Stomach (tissue), 4 donors: ENCODE measurements at regions not wholly inside any gene's neighbourhood (a gene's known extent, or its start where the extent isn't known, plus 50 kb on each side); places are given as distances from the start of the nearest gene placed in this dataset.

Source experiments
- EP300 ChIP-seq: sonication (generic); formaldehyde crosslinking; IDR thresholded peaks from one replicate; pipeline ENCODE4 v1.6.1; 2017; ENCODE audit warnings: antibody characterized with exemption
- POLR2A ChIP-seq, 4 donors: fragments of 450-650 bp; IDR thresholded peaks; one replicate each; pipeline ENCODE4 v1.6.1; 2016; ENCODE audit warnings: antibody characterized with exemption in 4 of 4, control low read depth in 2 of 4, mild to moderate bottlenecking in 1 of 4, moderate library complexity in 1 of 4
- POLR2AphosphoS5 ChIP-seq, 3 donors: sonication (generic); formaldehyde crosslinking; IDR thresholded peaks; one replicate each; pipeline ENCODE4 v1.6.1; 2016; ENCODE audit warnings: antibody characterized with exemption in 3 of 3
- TF ChIP-seq, protein P1 (sequence below), 7 experiments: fragments of 450-650 bp in 4 of 7; fragments of 200-600 bp in 3 of 7; sonication (generic) in 3 of 7; IDR thresholded peaks; one replicate each; pipeline ENCODE4 v1.5.1; 2016 to 2019; ENCODE audit warnings: antibody characterized with exemption in 7 of 7, control low read depth in 2 of 7, mild to moderate bottlenecking in 1 of 7

GRCh38 chr1:234732671-234733390 lies 122.9 kb upstream of the IRF2BP2 start:
- TF ChIP-seq EP300, result no peak
- TF ChIP-seq POLR2A (IDR thresholded peaks at IDR 0.05), result no peak
- TF ChIP-seq, protein P1, sequence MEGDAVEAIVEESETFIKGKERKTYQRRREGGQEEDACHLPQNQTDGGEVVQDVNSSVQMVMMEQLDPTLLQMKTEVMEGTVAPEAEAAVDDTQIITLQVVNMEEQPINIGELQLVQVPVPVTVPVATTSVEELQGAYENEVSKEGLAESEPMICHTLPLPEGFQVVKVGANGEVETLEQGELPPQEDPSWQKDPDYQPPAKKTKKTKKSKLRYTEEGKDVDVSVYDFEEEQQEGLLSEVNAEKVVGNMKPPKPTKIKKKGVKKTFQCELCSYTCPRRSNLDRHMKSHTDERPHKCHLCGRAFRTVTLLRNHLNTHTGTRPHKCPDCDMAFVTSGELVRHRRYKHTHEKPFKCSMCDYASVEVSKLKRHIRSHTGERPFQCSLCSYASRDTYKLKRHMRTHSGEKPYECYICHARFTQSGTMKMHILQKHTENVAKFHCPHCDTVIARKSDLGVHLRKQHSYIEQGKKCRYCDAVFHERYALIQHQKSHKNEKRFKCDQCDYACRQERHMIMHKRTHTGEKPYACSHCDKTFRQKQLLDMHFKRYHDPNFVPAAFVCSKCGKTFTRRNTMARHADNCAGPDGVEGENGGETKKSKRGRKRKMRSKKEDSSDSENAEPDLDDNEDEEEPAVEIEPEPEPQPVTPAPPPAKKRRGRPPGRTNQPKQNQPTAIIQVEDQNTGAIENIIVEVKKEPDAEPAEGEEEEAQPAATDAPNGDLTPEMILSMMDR (IDR thresholded peaks at IDR 0.05), result no peak
- no peak for TF ChIP-seq POLR2AphosphoS5 (IDR thresholded peaks at IDR 0.05)
